ENCODE measurements at regions not wholly inside any gene's neighbourhood (a gene's known extent, or its start where the extent isn't known, plus 50 kb on each side); places are given as distances from the start of the nearest gene placed in this dataset.
A peak's percentile ranks its signal among the peaks of the same experiment; 100 is the strongest.

- H3K4me3 Mint-ChIP-seq: no peak overlapping the region
- DNase-seq: no peak
Observed at GRCh38 chr9:14380061-14380836, 66.3 kb upstream of the NFIB start.

GRCh38 chr9:14379280-14379679, 65.3 kb upstream of the NFIB start:
- Mint-ChIP-seq H3K4me1 (ENCODE audit: low read depth in 2 of 2) (no peaks in the 10 kb centered on the region), H3K4me3 (no peak overlapping the region), H3K27me3 (peaks cover 0 to 8% of the 10 kb centered on the region in 2 donors), H3K36me3 (ENCODE audit: insufficient read depth) (no peaks in the 10 kb centered on the region), H3K9me3 (peaks cover 0 to 2% of the 10 kb centered on the region in 2 donors), H3K27ac (no peak overlapping the region)
- no peak for DNase-seq
- no peak for ATAC-seq (replicated peaks)

More at GRCh38 chr9:14380061-14380836, 66.3 kb upstream of the NFIB start:
- peak overlapping the region in 1 of 2 donors; percentile 19 for H3K27ac Mint-ChIP-seq
- no peak for ATAC-seq (replicated peaks)
- no peaks in the 10 kb centered on the region for H3K4me1 Mint-ChIP-seq (ENCODE audit: low read depth in 2 of 2)
- H3K27me3 Mint-ChIP-seq: peaks cover 0 to 12% of the 10 kb centered on the region in 2 donors
- H3K9me3 Mint-ChIP-seq: peaks cover 0 to 2% of the 10 kb centered on the region in 2 donors
- H3K36me3 Mint-ChIP-seq (ENCODE audit: insufficient read depth): no peaks in the 10 kb centered on the region

- ATAC-seq (replicated peaks) (no peak), DNase-seq (no peak)
- no peaks in the 10 kb centered on the region for H3K4me1 Mint-ChIP-seq (ENCODE audit: low read depth in 2 of 2)
- H3K4me3 Mint-ChIP-seq: no peak overlapping the region
- H3K27me3 Mint-ChIP-seq: peaks cover 0 to 18% of the 10 kb centered on the region in 2 donors
- H3K36me3 Mint-ChIP-seq (ENCODE audit: insufficient read depth): no peaks in the 10 kb centered on the region
- no peaks in the 10 kb centered on the region for H3K9me3 Mint-ChIP-seq
- no peak overlapping the region for H3K27ac Mint-ChIP-seq
Observed at GRCh38 chr9:14373706-14374105, 59.8 kb upstream of the NFIB start.

GRCh38 chr9:14373336-14373666, 59.4 kb upstream of the NFIB start:
- Mint-ChIP-seq H3K4me3 (no peak overlapping the region), H3K27ac (no peak overlapping the region), H3K9me3 (no peaks in the 10 kb centered on the region), H3K27me3 (peaks cover 0 to 18% of the 10 kb centered on the region in 2 donors), H3K4me1 (ENCODE audit: low read depth in 2 of 2) (no peaks in the 10 kb centered on the region), H3K36me3 (ENCODE audit: insufficient read depth) (no peaks in the 10 kb centered on the region)
- no peak for DNase-seq
- ATAC-seq (replicated peaks): no peak

GRCh38 chr9:14372437-14373335, 58.7 kb upstream of the NFIB start:
- Mint-ChIP-seq H3K27ac (no peak overlapping the region), H3K4me1 (ENCODE audit: low read depth in 2 of 2) (no peaks in the 10 kb centered on the region), H3K36me3 (ENCODE audit: insufficient read depth) (no peaks in the 10 kb centered on the region), H3K27me3 (peaks cover 0 to 18% of the 10 kb centered on the region in 2 donors), H3K4me3 (no peak overlapping the region), H3K9me3 (no peaks in the 10 kb centered on the region)
- DNase-seq (no peak), ATAC-seq (replicated peaks) (no peak)

- Mint-ChIP-seq H3K36me3 (ENCODE audit: insufficient read depth) (no peaks in the 10 kb centered on the region), H3K4me3 (no peak overlapping the region), H3K27me3 (peaks cover 0 to 38% of the 10 kb centered on the region in 2 donors), H3K27ac (no peak overlapping the region), H3K4me1 (ENCODE audit: low read depth in 2 of 2) (no peaks in the 10 kb centered on the region), H3K9me3 (peaks cover 3 to 7% of the 10 kb centered on the region in 2 donors)
- no peak for DNase-seq
- ATAC-seq (replicated peaks): no peak
Observed at GRCh38 chr9:14369011-14369410, 55.1 kb upstream of the NFIB start.

- Mint-ChIP-seq H3K4me1 (ENCODE audit: low read depth in 2 of 2) (no peaks in the 10 kb centered on the region), H3K36me3 (ENCODE audit: insufficient read depth) (no peaks in the 10 kb centered on the region), H3K9me3 (peaks cover 3 to 7% of the 10 kb centered on the region in 2 donors), H3K27ac (no peak overlapping the region), H3K27me3 (peaks cover 0 to 26% of the 10 kb centered on the region in 2 donors), H3K4me3 (no peak overlapping the region)
- ATAC-seq (replicated peaks) (no peak), DNase-seq (no peak)
Observed at GRCh38 chr9:14366076-14366475, 52.1 kb upstream of the NFIB start.

- H3K4me3 Mint-ChIP-seq: no peak overlapping the region
- no peaks in the 10 kb centered on the region for H3K4me1 Mint-ChIP-seq (ENCODE audit: low read depth in 2 of 2)
- ATAC-seq (replicated peaks) (no peak), DNase-seq (no peak)
- H3K27ac Mint-ChIP-seq: no peak overlapping the region
- H3K9me3 Mint-ChIP-seq: peaks cover 3 to 7% of the 10 kb centered on the region in 2 donors
- H3K36me3 Mint-ChIP-seq (ENCODE audit: insufficient read depth): no peaks in the 10 kb centered on the region
- H3K27me3 Mint-ChIP-seq: peaks cover 0 to 22% of the 10 kb centered on the region in 2 donors
Observed at GRCh38 chr9:14365670-14366069, 51.7 kb upstream of the NFIB start.
